MCF 10A (cell line): ENCODE measurements at regions not wholly inside any gene's neighbourhood (a gene's known extent, or its start where the extent isn't known, plus 50 kb on each side); places are given as distances from the start of the nearest gene placed in this dataset.

Experiments
- BruUV-seq: library from RNA; stranded (reverse); fragments of 400-500 nt; replicated peaks from 2 replicates; lab custom pipeline; 2021; lab: Mats Ljungman, UMichigan
- CTCF ChIA-PET: fragments of 300-600 bp; sonication (Branson Sonifier 250); formaldehyde crosslinking; extraction: SDS; loops from one replicate; lab custom pipeline; 2021; ENCODE audit warnings: antibody characterized with exemption, inconsistent platforms; lab: Yijun Ruan, JAX
- POLR2A ChIA-PET: fragments of 300-600, 350-650 bp; sonication (Branson Sonifier 250); formaldehyde crosslinking; extraction: SDS; loops from one replicate; lab custom pipeline; 2020; ENCODE audit warnings: antibody characterized with exemption, inconsistent platforms; lab: Yijun Ruan, JAX
- DNase-seq: peaks from one replicate; pipeline ENCODE4 v3.0.0-alpha.2; 2018; ENCODE audit not compliant: unreplicated experiment
- H3K27ac Mint-ChIP-seq: one replicate; pipeline ENCODE4 v1.8.0; 2022; ENCODE audit warnings: mild to moderate bottlenecking, low read depth, mixed read lengths; ENCODE audit not compliant: unreplicated experiment
- H3K27me3 Mint-ChIP-seq: one replicate; pipeline ENCODE4 v1.8.0; 2022; ENCODE audit warnings: mixed read lengths; ENCODE audit not compliant: insufficient read depth, unreplicated experiment
- H3K36me3 Mint-ChIP-seq: one replicate; pipeline ENCODE4 v1.8.0; 2022; ENCODE audit warnings: mild to moderate bottlenecking, moderate library complexity, mixed read lengths; ENCODE audit not compliant: insufficient read depth, unreplicated experiment
- H3K4me1 Mint-ChIP-seq: one replicate; pipeline ENCODE4 v1.8.0; 2022; ENCODE audit warnings: mixed read lengths; ENCODE audit not compliant: insufficient read depth, unreplicated experiment
- H3K4me3 Mint-ChIP-seq: one replicate; pipeline ENCODE4 v1.8.0; 2022; ENCODE audit warnings: mild to moderate bottlenecking, moderate library complexity, mixed read lengths; ENCODE audit not compliant: unreplicated experiment
- H3K9me3 Mint-ChIP-seq: one replicate; pipeline ENCODE4 v1.8.0; 2022; ENCODE audit warnings: mixed read lengths; ENCODE audit not compliant: unreplicated experiment
- intact Hi-C: fragments of 100-400 bp; cut with micrococcal nuclease; formaldehyde crosslinking; loops from 2 replicates; pipeline ENCODE4 v1.14.1; 2022
- TF ChIP-seq, protein P1 (sequence below): fragments of 200-600 bp; IDR thresholded peaks from one replicate; pipeline ENCODE4 v1.8.0; 2022; ENCODE audit warnings: antibody characterized with exemption, mild to moderate bottlenecking; ENCODE audit not compliant: unreplicated experiment

DNA sequence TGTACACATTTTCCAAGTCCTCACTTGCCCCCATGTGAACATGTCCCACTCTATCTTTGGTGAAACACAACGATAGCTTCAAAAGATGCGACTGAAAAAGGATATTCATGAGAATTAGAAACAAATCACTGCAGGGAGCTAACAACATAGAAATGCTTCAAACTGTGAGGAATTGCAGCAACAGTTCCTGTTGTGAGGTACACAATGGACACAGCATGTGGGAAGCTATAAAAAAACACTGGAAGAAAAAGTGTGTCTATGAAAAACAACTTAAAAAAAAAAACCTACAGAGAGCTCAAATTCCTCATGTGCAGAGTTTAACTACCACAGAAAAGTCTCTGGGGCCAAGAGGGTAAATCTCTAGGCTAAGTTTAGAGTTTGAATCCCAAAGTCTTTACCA lies 51.6 kb upstream of the BLTP1 start:
- CTCF ChIA-PET: no interaction called here
- Mint-ChIP-seq H3K4me1 (no peaks in the 10 kb centered on the region), H3K9me3 (peaks cover 2% of the 10 kb centered on the region), H3K27ac (no peak overlapping the region), H3K27me3 (no peaks in the 10 kb centered on the region), H3K36me3 (no peaks in the 10 kb centered on the region), H3K4me3 (no peak overlapping the region)
- no TSS peak for BruUV-seq
- POLR2A ChIA-PET: no interaction called here
- intact Hi-C loops: no loop called here
- DNase-seq: no peak
- TF ChIP-seq, protein P1, sequence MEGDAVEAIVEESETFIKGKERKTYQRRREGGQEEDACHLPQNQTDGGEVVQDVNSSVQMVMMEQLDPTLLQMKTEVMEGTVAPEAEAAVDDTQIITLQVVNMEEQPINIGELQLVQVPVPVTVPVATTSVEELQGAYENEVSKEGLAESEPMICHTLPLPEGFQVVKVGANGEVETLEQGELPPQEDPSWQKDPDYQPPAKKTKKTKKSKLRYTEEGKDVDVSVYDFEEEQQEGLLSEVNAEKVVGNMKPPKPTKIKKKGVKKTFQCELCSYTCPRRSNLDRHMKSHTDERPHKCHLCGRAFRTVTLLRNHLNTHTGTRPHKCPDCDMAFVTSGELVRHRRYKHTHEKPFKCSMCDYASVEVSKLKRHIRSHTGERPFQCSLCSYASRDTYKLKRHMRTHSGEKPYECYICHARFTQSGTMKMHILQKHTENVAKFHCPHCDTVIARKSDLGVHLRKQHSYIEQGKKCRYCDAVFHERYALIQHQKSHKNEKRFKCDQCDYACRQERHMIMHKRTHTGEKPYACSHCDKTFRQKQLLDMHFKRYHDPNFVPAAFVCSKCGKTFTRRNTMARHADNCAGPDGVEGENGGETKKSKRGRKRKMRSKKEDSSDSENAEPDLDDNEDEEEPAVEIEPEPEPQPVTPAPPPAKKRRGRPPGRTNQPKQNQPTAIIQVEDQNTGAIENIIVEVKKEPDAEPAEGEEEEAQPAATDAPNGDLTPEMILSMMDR: no peak

GRCh38 chr4:122099896-122100295 lies 52.2 kb upstream of the BLTP1 start:
- CTCF ChIA-PET: no interaction called here
- no peak overlapping the region for H3K4me3 Mint-ChIP-seq

GRCh38 chr4:122091836-122092405 lies 60.2 kb upstream of the BLTP1 start:
- peaks cover 5% of the 10 kb centered on the region for H3K9me3 Mint-ChIP-seq
- intact Hi-C loops: no loop called here
- TF ChIP-seq, protein P1: no peak
- no peak overlapping the region for H3K4me3 Mint-ChIP-seq
- ChIA-PET CTCF (no interaction called here), POLR2A (interaction anchor here (0.6 to 1.0 kb wide), 2 partner anchors 12 to 15 kb away, joined by 3 to 4 read pairs; no protein-coding TSS in a partner anchor)
- H3K27me3 Mint-ChIP-seq: no peaks in the 10 kb centered on the region
- no peak overlapping the region for H3K27ac Mint-ChIP-seq
- H3K4me1 Mint-ChIP-seq: no peaks in the 10 kb centered on the region
- no peaks in the 10 kb centered on the region for H3K36me3 Mint-ChIP-seq
- no peak for DNase-seq
- BruUV-seq: no TSS peak

More at GRCh38 chr4:122099896-122100295, 52.2 kb upstream of the BLTP1 start:
- intact Hi-C loops: no loop called here
- no peaks in the 10 kb centered on the region for H3K36me3 Mint-ChIP-seq
- H3K27ac Mint-ChIP-seq: no peak overlapping the region
- DNase-seq: peak; percentile 8
- H3K9me3 Mint-ChIP-seq: peaks cover 5% of the 10 kb centered on the region
- POLR2A ChIA-PET: no interaction called here
- no TSS peak for BruUV-seq
- no peaks in the 10 kb centered on the region for H3K4me1 Mint-ChIP-seq
- no peaks in the 10 kb centered on the region for H3K27me3 Mint-ChIP-seq
- TF ChIP-seq, protein P1: no peak

DNA sequence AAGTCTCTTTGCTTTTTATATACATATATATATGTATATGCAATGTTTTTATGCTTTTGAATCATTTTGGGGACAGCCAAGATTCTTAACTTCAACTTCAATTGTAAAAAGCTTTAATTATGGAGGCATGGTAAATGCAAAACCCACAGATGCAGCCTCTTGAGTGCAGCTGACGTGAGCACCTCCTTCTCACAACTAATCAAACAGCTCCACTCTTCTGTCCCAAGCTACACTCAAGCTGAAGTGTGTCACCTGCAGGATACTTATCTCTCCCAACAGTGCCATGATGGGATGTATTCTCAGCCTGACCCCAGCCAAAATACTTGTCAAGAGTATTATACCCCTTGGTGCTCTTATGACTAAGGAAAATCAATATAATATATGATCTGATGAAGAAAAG lies 60.7 kb upstream of the BLTP1 start:
- no peak for DNase-seq
- BruUV-seq: no TSS peak
- POLR2A ChIA-PET: interaction anchor here (1.0 kb wide), 1 partner anchor 13 kb away, joined by 3 read pairs; no protein-coding TSS in a partner anchor
- CTCF ChIA-PET: interaction anchor here (1.3 kb wide), 1 partner anchor 190 kb away, joined by 5 read pairs; no protein-coding TSS in a partner anchor
- no peaks in the 10 kb centered on the region for H3K4me1 Mint-ChIP-seq
- intact Hi-C loops: no loop called here
- no peak overlapping the region for H3K4me3 Mint-ChIP-seq
- H3K36me3 Mint-ChIP-seq: no peaks in the 10 kb centered on the region
- TF ChIP-seq, protein P1: no peak
- H3K9me3 Mint-ChIP-seq: peaks cover 5% of the 10 kb centered on the region
- H3K27ac Mint-ChIP-seq: no peak overlapping the region
- H3K27me3 Mint-ChIP-seq: no peaks in the 10 kb centered on the region
